HG02642 (cell line): ENCODE measurements at regions not wholly inside any gene's neighbourhood (a gene's known extent, or its start where the extent isn't known, plus 50 kb on each side); places are given as distances from the start of the nearest gene placed in this dataset.
"Not testable (repeated sequence)": the region's sequence is repeated elsewhere in the genome, so short reads cannot be mapped to it uniquely, and the experiment has no call there.

Experiments used
- ATAC-seq: cut with Tn5 transposase; IDR thresholded peaks from one replicate; pipeline ENCODE4 v1.9.1; 2021; ENCODE audit warnings: mild to moderate bottlenecking; ENCODE audit not compliant: unreplicated experiment, poor library complexity

GRCh38 chr2:175704568-175704967 lies 297.5 kb downstream of the LNPK start:
- ATAC-seq, result not testable (repeated sequence)

GRCh38 chr2:175698061-175698460 lies 304.0 kb downstream of the LNPK start:
- no peak for ATAC-seq

GRCh38 chr2:175690113-175690837 lies 311.8 kb downstream of the LNPK start:
- peak; percentile 65 for ATAC-seq

- ATAC-seq, result no peak
Observed at GRCh38 chr2:175688243-175688642, 313.8 kb downstream of the LNPK start.

GRCh38 chr2:175687465-175687864 lies 314.6 kb downstream of the LNPK start:
- no peak for ATAC-seq

- ATAC-seq, result no peak
Observed at GRCh38 chr2:175686002-175686401, 316.1 kb downstream of the LNPK start.

GRCh38 chr2:175684466-175684865 lies 317.6 kb downstream of the LNPK start:
- ATAC-seq, result no peak

- no peak for ATAC-seq
Observed at GRCh38 chr2:175679728-175680127, 322.3 kb downstream of the LNPK start.

GRCh38 chr2:175679231-175679630 lies 322.8 kb downstream of the LNPK start:
- ATAC-seq, result no peak

GRCh38 chr2:175677880-175678279 lies 324.2 kb downstream of the LNPK start:
- ATAC-seq, result no peak

- ATAC-seq, result no peak
Observed at GRCh38 chr2:175676813-175677212, 325.3 kb downstream of the LNPK start.

- ATAC-seq, result not testable (repeated sequence)
Observed at GRCh38 chr2:175668804-175669203, 333.3 kb downstream of the LNPK start.

GRCh38 chr2:175662335-175662734 lies 339.7 kb downstream of the LNPK start:
- no peak for ATAC-seq

GRCh38 chr2:175648577-175649063 lies 353.4 kb downstream of the LNPK start:
- no peak for ATAC-seq

- no peak for ATAC-seq
Observed at GRCh38 chr2:175647058-175647457, 355.0 kb downstream of the LNPK start.

- ATAC-seq, result no peak
Observed at GRCh38 chr2:175640655-175641054, 361.4 kb downstream of the LNPK start.

- ATAC-seq, result no peak
Observed at GRCh38 chr2:175633227-175633626, 368.8 kb downstream of the LNPK start.

GRCh38 chr2:175631245-175631623 lies 370.8 kb downstream of the LNPK start:
- no peak for ATAC-seq

- no peak for ATAC-seq
Observed at GRCh38 chr2:175630280-175631244, 371.5 kb downstream of the LNPK start.

GRCh38 chr2:175628243-175628642 lies 373.8 kb downstream of the LNPK start:
- ATAC-seq, result no peak

GRCh38 chr2:175627405-175627804 lies 374.7 kb downstream of the LNPK start:
- ATAC-seq, result no peak
